ENCODE measurements at regions not wholly inside any gene's neighbourhood (a gene's known extent, or its start where the extent isn't known, plus 50 kb on each side); places are given as distances from the start of the nearest gene placed in this dataset.

DNA sequence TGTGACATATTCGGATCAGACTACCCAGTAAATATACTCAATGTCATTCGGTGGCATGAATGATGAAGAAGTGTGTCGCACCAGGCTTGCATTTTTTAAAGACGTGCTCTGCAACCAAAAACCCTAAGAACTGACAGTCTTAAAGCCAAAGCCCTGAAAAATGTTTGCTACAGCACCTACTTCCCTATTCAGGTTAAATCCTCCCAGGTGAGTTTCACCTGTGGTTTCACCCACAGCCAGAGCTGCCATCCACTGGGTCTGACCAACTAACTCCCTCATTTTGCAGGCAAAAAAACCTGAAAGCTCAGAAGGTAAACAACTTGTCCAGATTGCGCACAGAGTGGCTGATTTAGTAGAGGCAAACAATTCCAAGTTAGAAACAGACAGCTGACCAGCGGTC is 222.3 kb upstream of the MGAT5 start:
- no peaks in the 10 kb centered on the region for H3K36me3 ChIP-seq (ENCODE audit: control insufficient read depth in 1 of 2, insufficient read depth in 2 of 2, low read length in 2 of 2)
- H3K79me2 ChIP-seq (ENCODE audit: insufficient read depth, low read length) = no peaks in the 10 kb centered on the region
- DNase-seq (ENCODE audit: low read depth, low spot score) = no peak
- no peak overlapping the region for H2AFZ ChIP-seq (ENCODE audit: low read depth, low read length, poor library complexity, severe bottlenecking)
- peaks cover 28% of the 10 kb centered on the region; the same call in 1 of the 2 replicates for H3K27me3 ChIP-seq (ENCODE audit: insufficient read depth, low read length)
- ChIA-PET RAD21 (ENCODE audit: low non-redundant PET in 1 of 2, low total read pairs in 2 of 2, uncharacterized antibody in 2 of 2, unreplicated experiment in 2 of 2) (no interaction called here), POLR2A (no interaction called here), CTCF (no interaction called here)
- no peak overlapping the region for H3K4me2 ChIP-seq (ENCODE audit: low read length)
- no peak overlapping the region for H3K4me3 ChIP-seq (replicated peaks in 1 of 2; ENCODE audit: low read depth in 1 of 2, low read length in 2 of 2)
- no peak overlapping the region for H3K9ac ChIP-seq (ENCODE audit: low read length)
- BruUV-seq (replicated peaks) = no TSS peak
- no peaks in the 10 kb centered on the region for H3K4me1 ChIP-seq (ENCODE audit: control insufficient read depth in 1 of 2, insufficient read depth in 2 of 2, low read length in 2 of 2)
- H3K9me3 ChIP-seq (ENCODE audit: control insufficient read depth in 1 of 2, insufficient read depth in 1 of 2, low read depth in 1 of 2, low read length in 2 of 2) = no peaks in the 10 kb centered on the region
- H3K9me2 ChIP-seq (ENCODE audit: insufficient read depth) = no peaks in the 10 kb centered on the region
- no peak overlapping the region for H3K27ac ChIP-seq (ENCODE audit: low read depth, low read length)
- TF ChIP-seq SRF (IDR thresholded peaks at IDR 0.05; ENCODE audit: low read depth) = no peak
- TF ChIP-seq, protein P1, sequence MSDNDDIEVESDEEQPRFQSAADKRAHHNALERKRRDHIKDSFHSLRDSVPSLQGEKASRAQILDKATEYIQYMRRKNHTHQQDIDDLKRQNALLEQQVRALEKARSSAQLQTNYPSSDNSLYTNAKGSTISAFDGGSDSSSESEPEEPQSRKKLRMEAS (IDR thresholded peaks at IDR 0.05) = no peak
- no peak for TF ChIP-seq CTCF (IDR thresholded peaks at IDR 0.05 in 2 of 3, conservative IDR thresholded peaks at IDR 0.05 in 1 of 3; ENCODE audit: borderline replicate concordance in 1 of 3, insufficient read depth in 1 of 3, low read depth in 2 of 3, low read length in 2 of 3)
- TF ChIP-seq ZNF274 (IDR thresholded peaks at IDR 0.05; ENCODE audit: low read depth, low read length) = no peak
- TF ChIP-seq, protein P2, sequence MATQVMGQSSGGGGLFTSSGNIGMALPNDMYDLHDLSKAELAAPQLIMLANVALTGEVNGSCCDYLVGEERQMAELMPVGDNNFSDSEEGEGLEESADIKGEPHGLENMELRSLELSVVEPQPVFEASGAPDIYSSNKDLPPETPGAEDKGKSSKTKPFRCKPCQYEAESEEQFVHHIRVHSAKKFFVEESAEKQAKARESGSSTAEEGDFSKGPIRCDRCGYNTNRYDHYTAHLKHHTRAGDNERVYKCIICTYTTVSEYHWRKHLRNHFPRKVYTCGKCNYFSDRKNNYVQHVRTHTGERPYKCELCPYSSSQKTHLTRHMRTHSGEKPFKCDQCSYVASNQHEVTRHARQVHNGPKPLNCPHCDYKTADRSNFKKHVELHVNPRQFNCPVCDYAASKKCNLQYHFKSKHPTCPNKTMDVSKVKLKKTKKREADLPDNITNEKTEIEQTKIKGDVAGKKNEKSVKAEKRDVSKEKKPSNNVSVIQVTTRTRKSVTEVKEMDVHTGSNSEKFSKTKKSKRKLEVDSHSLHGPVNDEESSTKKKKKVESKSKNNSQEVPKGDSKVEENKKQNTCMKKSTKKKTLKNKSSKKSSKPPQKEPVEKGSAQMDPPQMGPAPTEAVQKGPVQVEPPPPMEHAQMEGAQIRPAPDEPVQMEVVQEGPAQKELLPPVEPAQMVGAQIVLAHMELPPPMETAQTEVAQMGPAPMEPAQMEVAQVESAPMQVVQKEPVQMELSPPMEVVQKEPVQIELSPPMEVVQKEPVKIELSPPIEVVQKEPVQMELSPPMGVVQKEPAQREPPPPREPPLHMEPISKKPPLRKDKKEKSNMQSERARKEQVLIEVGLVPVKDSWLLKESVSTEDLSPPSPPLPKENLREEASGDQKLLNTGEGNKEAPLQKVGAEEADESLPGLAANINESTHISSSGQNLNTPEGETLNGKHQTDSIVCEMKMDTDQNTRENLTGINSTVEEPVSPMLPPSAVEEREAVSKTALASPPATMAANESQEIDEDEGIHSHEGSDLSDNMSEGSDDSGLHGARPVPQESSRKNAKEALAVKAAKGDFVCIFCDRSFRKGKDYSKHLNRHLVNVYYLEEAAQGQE (IDR thresholded peaks at IDR 0.05; ENCODE audit: low read depth) = no peak
- TF ChIP-seq SP1 (IDR thresholded peaks at IDR 0.05; ENCODE audit: low read depth) = no peak
- H4K20me1 ChIP-seq (ENCODE audit: insufficient read depth) = no peaks in the 10 kb centered on the region
- intact Hi-C loops (cut with micrococcal nuclease) = no loop called here
- ATAC-seq = no peak
